NCI-H2227 (cell line): ENCODE measurements at regions not wholly inside any gene's neighbourhood (a gene's known extent, or its start where the extent isn't known, plus 50 kb on each side); places are given as distances from the start of the nearest gene placed in this dataset.

Experiments
- DNase-seq: peaks from one replicate; lab custom pipeline; 2025; ENCODE audit not compliant: unreplicated experiment; lab: John Stamatoyannopoulos, UW

- DNase-seq, result no peak
Observed at GRCh38 chr3:116927918-116928317, 218.3 kb downstream of the TUSC7 start.

DNA sequence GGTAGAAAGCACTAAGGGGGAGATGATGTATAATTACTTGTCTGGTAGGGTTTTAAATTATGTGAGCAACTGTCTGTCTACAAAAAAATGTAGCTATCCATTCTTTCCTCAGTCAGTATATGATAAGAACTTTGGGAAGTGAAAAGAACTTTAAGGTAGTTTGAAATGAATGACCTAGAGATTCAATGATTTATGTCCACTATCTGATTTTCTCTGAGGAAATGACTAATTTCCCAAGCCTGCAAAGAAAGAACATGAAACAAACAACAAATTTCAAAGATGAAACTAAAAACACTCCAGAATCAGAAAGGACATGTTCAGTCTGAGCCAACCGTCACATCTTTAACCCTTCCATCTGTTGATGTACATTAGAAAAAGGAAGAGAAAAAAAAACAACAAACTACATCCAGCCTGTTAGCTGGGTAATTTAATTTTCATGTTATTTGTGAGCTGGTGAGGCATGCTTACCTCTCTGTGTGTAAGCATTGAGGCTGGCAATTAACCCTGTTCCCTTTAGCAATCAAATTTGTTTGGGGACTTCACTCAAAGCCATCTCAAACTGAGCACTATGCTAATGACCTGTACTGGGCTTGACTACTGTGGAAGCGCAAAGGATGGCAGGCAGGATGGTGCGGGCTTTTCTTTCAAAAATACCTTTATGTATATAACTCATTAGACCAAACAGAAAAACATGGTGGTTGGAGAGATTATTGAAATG lies 220.1 kb downstream of the TUSC7 start:
- no peak for DNase-seq

DNA sequence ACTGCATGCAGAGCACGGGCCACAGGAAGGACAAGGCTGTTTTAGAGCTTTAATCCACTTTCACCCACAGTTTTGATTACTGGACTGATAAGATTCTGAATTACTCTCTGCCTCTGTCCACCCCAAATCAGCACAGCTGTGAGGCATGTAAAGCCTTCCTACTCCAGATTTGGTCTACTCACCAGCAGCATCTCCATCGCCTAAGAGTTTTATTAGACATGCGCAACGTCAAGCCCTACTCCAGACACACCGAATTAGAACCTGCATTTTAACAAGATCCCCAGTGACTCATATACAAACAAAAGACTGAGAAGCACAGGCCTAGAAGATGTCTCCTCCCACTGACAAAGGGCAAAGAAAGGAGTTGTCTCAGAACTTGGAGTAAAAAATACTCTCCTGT lies 221.2 kb downstream of the TUSC7 start:
- DNase-seq, result no peak

- DNase-seq, result no peak
Observed at GRCh38 chr3:116939091-116939490, 229.5 kb downstream of the TUSC7 start.

- no peak for DNase-seq
Observed at GRCh38 chr3:116939550-116939949, 230.0 kb downstream of the TUSC7 start.

- DNase-seq, result no peak
Observed at GRCh38 chr3:116940719-116941118, 231.1 kb downstream of the TUSC7 start.

DNA sequence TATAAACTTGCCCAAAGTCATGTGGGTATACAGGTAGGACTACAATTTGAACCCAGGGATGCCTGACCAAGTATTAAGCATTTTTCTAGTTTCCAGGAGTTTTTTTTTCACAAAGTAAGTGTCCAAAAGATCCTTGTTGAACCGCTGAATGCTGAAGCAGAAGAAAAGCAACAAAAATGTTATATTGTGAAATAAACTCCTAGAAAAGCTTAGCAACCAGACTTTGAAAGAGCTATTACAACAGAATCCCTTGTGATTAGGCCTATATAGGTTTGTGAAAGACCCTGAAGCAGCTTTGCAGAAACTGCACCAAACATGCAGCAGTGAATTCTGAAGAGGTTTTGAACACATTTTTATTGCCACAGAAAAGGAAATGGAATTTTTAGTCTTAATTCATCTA lies 236.8 kb downstream of the TUSC7 start:
- no peak for DNase-seq

GRCh38 chr3:116947148-116947547 lies 237.6 kb downstream of the TUSC7 start:
- no peak for DNase-seq

- DNase-seq, result no peak
Observed at GRCh38 chr3:116947809-116948208, 238.2 kb downstream of the TUSC7 start.

DNA sequence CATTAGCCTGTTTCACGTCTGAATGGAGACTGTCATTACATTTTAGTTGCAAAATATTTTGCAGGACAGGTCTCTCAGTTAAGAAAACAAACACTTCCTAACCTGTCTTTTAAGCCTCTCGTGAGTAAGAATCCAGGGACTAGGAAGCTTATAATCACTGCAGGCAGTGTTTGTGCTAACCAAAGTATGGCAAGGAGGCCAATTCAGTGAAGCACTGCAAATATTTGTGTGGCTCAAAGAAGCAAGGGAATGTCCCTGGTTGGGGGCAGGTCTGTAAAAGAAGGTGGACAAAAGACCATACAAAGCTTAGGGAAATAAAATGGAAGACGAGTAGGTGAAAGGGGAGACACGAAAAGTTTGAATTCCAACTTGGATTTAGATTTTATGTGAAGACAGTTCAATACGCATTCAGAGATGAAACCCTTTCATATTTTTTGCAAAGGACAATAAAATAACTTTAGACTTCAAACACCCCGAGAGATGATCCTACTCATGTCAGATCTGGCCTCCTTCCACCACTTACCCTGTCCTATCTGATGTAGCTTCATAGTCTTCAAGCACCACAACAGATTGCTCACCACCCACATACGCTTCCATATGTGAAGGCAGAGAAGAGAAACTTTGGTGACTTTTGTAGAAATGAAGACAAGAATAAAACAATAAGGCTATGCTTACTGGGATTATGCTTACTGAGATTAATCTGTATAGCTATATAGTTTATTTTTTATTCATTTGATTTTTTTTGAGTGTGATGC lies 240.9 kb downstream of the TUSC7 start:
- DNase-seq, result no peak

GRCh38 chr3:116951610-116952009 lies 242.0 kb downstream of the TUSC7 start:
- DNase-seq, result no peak

- no peak for DNase-seq
Observed at GRCh38 chr3:116958291-116958690, 248.7 kb downstream of the TUSC7 start.

- DNase-seq, result no peak
Observed at GRCh38 chr3:116961106-116961505, 251.5 kb downstream of the TUSC7 start.

DNA sequence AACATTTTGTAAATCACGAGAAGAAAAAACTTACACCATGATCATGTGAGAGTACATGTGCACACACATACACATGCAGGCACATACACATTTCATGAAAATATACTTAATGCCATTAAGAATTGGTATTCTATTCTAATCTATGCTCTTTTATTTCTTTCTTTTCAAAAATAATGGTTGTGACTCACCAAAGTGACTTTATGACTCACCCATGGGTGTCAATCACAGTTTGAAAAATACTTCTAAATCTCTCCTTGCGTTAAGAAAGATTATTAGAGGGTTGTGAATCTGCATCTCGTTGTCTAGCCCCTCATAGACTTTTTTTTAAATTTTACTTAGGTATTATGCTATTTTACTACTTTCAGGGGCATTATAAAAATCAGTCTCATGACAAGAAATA lies 254.2 kb downstream of the TUSC7 start:
- DNase-seq, result no peak

- DNase-seq, result no peak
Observed at GRCh38 chr3:116966649-116967048, 257.1 kb downstream of the TUSC7 start.

DNA sequence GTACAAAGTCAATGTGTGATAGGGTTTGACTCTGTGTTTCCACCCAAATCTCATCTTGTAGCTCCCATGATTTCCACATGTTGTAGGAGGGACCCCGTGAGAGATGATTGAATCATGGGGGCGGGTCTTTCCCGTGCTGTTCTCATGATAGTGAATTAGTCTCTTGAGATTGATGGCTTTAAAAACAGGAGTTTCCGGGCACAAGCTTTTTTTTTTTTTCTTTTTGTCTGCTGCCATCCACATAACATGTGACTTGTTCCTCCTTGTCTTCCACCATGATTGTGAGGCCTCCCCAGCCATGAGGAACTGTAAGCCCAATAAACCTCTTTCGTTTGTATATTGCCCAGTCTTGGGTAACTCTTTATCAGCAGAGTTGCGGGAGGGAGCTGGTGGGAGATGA lies 259.6 kb downstream of the TUSC7 start:
- DNase-seq, result no peak

DNA sequence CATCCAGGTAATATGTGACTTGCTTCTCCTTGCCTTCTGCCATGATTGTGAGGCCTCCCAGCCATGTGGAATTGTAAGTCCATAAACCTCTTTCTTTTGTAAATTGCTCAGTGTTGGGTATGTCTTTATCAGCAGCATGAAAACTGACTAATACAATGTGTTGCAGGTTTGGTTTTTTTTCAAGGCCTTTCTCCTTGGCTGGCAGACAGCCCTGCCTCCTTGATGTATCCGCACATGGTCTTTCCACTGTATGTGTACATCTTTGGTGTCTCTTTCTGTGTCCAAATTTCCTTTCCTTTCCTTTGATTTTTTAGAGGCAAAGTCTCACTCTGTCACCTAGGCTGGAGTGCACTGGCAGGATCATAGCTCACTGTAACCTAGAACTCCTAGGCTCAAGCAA lies 260.1 kb downstream of the TUSC7 start:
- no peak for DNase-seq

DNA sequence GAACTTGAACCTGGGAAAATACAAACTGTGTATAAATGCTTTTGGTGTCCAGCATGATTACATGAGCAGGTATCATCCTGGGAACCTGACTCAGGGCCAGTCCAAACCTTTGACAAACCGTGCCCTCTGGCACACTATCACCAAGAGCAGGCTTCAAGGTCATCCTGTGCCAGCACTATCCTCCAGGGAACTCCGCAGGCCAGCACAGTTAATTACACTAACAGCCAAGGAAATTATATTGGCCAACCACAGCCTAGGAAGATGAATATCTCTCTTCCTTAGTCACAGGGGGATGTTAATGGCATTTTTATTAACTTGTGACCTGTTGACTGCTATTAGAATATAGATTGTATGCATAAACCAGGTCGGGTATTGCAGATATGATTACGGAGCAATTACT lies 262.0 kb downstream of the TUSC7 start:
- DNase-seq, result no peak

GRCh38 chr3:116974702-116975101 lies 265.1 kb downstream of the TUSC7 start:
- DNase-seq, result no peak

GRCh38 chr3:116977441-116977840 lies 267.9 kb downstream of the TUSC7 start:
- DNase-seq, result no peak

DNA sequence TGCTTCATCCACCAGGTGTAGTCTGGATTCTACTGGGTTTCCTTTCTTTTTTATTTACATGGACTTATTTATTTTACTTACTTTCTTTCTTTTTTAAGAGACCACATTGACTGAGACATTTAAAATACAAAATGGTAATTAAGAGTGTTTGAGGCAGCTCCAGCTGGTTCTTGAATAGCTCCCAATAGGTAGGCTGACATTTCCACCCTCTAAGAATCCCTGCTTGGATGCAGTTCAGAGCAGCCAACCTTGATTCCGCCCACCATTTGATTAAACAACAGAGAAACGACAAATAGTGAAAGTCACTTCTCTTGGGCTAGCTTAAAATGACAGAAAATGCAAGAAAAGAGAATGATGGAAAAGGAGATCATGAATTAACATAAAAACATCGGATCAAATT lies 270.5 kb downstream of the TUSC7 start:
- no peak for DNase-seq

DNA sequence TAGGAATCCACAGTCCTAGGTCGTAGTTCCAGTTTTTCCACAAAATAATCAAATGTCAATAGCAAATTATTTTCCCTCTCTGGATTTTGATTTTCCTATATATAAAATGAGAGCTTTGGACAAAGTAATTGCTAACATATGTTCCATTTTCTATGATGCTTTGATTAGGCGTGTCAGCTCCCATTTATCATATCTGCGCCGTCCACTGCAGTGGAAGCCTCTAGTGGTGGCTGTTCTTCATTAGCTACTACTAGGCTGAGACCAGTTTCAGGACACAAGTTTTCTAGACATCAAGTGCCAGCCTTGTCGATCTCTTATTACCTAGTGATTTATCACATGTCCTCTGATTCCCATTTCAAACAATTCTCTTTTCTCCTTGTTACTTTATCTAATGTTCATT lies 271.5 kb downstream of the TUSC7 start:
- no peak for DNase-seq

- no peak for DNase-seq
Observed at GRCh38 chr3:116984301-116984700, 274.7 kb downstream of the TUSC7 start.
